GOT3 (cell line): ENCODE measurements at regions not wholly inside any gene's neighbourhood (a gene's known extent, or its start where the extent isn't known, plus 50 kb on each side); places are given as distances from the start of the nearest gene placed in this dataset.
"Not testable (repeated sequence)": the region's sequence is repeated elsewhere in the genome, so short reads cannot be mapped to it uniquely, and the experiment has no call there.

Source experiments
- DNase-seq: peaks from one replicate; lab custom pipeline; 2025; ENCODE audit warnings: mixed read lengths; lab: John Stamatoyannopoulos, UW

DNA sequence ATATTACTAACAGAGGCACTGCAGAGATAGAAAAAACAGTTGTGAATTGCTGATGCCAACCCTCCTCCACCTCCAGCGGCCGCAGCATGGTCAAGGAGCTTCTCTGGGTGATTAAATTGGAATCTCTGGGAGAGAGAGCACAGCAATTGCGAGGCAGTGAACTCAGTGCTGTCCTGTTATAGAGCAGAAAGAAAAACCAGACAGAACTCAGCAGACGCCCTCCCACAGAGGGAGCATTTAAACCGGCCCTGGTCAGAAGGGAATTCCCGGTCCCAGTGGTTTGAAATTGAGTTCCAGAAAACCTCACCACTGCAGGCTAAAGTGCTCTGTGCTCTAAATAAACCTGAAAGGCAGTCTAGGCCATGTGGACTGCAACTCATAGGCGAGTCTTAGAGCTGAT is 175.4 kb downstream of the SQOR start:
- no peak for DNase-seq

- DNase-seq = no peak
These were observed 177.4 kb downstream of the SQOR start for GRCh38 chr15:45812200-45812599.

GRCh38 chr15:45817578-45817977 is 182.7 kb downstream of the SQOR start:
- DNase-seq = not testable (repeated sequence)

DNA sequence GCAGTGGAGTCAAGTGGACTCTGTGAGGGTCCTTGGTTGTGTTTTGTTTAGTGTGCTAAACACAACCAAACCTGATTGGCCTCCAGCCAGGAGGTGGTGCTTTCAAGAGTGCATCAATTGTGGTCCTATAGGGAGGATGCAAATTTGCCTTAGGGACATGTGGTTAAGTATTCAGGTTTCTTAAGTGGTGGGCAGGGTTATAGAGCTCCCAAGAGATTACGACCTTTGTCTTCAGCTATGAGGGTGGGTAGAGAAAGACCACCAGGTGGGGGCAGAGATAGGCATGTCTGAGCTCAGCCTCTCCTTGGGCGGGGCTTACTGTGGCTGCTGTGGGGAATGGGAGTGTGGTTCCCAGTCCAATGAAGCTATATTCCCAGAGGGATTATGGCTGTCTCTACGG is 186.6 kb downstream of the SQOR start:
- DNase-seq = no peak

DNA sequence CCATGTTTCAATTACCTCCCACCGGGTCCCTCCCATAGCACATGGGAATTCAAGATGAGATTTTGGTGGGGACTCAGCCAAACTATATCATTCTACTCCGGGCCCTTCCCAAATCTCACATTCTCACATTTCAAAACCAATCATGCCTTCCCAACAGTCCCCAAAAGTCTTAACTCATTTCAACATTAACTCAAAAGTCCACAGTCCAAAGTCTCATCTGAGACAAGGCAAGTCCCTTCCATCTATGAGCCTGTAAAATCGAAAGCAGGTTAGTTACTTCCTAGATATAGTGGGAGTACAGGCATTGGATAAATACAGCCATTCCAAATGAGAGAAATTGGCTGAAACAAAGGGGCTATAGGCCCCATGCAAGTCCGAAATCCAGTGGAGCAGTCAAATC is 188.1 kb downstream of the SQOR start:
- DNase-seq = not testable (repeated sequence)

GRCh38 chr15:45827275-45827674 is 192.4 kb downstream of the SQOR start:
- no peak for DNase-seq

GRCh38 chr15:45827766-45828165 is 192.9 kb downstream of the SQOR start:
- DNase-seq = no peak

- DNase-seq = no peak
These were observed 194.7 kb downstream of the SQOR start for GRCh38 chr15:45829336-45830153.

DNA sequence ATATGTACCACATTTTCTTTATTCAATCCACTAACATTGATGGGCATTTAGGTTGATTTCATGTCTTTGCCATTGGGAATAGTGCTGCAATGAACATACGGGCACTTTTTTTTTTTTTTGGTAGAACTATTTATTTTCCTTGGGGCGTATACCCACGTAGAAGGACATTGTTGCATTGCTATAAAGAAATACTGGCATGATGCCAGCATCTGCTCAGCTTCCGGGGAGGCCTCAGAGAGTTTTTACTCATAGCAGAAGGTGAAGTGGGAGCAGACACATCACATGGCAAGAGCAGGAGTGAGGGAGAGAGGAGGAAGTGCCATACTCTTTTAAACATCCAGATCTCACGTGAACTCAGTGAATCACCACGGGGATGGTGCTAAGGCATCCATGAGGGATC is 197.0 kb downstream of the SQOR start:
- no peak for DNase-seq

- no peak for DNase-seq
These were observed 199.8 kb downstream of the SQOR start for GRCh38 chr15:45834622-45835021.

- DNase-seq = no peak
These were observed 207.3 kb downstream of the SQOR start for GRCh38 chr15:45842151-45842550.

- no peak for DNase-seq
These were observed 212.8 kb downstream of the SQOR start for GRCh38 chr15:45847645-45848044.

DNA sequence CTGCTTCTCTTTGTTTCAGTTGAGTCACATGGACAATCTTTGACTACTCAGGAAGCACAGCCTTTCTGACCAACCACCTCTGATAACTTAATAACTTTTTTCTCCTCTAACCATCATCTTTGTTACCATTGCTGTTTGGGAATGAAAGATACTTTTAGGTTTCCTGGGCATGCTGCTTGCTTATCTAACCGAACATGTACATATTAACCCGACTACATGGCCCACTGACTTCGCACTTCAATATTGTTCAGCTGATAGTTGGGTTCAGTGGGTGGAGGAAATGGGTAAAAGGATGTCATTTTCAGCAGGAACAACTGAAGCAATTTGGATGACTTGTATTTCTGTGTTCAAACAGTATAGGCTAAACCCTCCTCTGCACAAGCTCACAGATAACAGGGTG is 214.3 kb downstream of the SQOR start:
- DNase-seq = no peak

DNA sequence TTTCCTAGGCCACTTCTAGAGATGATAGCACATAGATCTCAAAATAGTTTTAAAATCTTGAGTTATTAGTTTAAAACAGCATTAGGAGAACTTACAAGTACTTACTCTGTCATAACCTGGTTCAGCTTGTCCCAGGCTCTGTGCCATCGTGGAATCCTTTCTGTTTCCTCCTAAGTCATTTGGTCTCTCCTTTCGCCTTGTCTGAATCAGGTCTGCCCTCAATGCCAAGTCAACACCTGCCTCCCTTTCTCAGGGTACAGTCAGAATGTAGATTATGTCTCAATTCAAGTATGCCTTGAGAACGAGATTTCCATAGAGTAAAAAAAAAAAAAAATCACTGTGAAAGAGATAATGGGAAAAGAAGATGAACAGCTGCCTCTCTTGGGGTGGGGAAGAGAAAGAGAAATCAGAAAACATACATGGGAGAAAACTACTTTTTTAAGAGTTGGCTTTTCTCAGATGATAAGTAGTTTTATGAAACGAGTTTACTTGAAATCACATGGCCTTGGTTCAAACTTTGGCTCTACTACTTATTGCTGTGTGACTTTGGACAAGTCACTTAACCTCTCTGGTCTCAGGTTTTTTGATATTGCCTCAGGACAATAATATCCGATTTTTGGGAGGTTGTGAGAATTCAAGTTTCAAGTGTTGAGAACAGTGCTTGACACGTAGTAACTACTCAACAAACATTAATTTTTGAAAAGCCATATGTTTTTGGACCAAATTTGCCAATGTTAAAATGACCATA is 219.8 kb downstream of the SQOR start:
- DNase-seq = no peak

GRCh38 chr15:45855210-45855906 is 220.5 kb downstream of the SQOR start:
- DNase-seq = no peak

DNA sequence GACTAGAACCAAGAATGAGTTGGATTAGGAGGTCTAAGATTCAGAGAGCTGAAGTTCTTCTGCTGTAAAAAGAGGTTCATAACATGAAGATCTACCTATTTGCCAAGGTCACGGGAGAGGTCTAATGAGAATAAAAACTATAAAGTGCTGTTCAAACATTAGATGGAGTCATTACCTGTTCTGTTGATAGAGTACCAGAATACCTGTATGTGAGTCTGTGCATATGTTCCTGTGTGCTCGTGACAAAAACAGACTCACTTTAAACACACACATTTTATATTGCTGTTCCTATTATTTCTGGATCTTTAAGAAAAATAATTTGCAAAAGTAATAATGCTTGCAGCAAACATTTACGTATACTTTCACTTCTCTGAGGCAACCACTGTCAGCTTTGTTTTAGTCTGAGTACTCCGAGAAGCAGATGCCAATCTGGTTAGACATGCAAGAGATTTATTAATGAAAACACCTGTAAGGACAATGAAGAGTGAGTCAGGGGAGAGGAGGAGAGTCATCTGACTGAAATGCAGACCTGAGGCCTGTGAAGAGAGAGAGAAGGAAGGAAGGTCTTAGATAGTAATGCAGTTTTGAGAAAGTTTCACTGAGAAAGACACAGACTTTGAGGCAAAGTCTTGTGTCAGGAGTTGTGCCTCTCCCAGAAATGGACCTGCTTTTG is 221.2 kb downstream of the SQOR start:
- DNase-seq = no peak

DNA sequence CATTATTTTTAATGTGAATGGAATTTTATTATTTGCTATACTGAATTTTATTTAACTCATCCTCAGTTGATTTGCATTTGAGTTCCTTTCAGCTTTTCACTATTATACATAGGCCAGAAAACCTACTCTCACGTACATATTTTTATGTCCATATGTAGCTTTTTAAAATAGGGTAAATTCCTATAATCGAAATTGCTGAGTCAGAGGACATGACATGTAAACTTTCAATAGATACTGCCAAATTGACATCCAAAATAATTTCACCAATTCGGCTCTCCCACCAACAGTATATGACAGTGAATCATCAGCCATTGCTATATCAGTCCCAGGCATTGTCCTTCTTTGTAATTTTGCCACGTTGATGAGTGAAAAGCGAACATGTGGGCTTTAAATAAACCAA is 222.5 kb downstream of the SQOR start:
- no peak for DNase-seq

DNA sequence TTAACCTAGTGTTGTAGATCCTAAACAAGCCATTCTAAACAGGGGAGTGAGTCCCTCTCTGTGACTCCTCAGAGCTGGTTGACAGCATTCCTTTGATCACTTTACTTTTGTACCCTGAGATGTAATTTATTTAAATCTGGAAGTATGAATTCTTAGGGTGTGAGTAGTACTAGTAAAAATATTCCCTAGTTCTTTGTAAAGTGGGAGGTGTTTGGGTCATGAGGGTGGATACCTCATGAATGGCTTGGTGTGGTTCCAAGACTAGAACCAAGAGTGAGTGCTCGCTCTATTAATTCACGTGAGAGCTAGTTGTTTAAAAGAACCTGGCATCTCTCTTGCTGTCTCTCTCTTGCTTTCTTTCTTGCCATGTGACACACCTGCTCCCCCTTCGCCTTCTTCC is 223.7 kb downstream of the SQOR start:
- no peak for DNase-seq

GRCh38 chr15:45862034-45862433 is 227.2 kb downstream of the SQOR start:
- no peak for DNase-seq

- DNase-seq = no peak
These were observed 229.2 kb downstream of the SQOR start for GRCh38 chr15:45863881-45864580.

DNA sequence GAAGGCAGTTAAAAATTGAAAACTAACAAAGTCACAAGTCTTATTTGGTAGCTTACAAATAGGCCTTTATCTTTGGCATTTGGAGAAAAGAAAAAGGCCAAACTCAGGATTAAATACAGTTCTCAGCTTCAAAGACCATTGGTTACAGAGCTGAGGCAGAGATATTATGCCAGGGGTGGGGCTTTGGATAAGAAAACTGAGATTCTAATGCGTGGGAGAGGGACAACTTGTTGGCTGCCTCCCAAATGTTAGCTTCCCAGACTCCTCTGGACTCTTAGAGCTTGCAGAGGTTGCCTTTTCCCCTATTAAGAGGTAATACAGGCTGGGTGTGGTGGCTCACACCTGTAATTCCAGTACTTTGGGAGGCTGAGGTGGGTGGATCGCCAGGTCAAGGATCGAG is 231.8 kb downstream of the SQOR start:
- no peak for DNase-seq

DNA sequence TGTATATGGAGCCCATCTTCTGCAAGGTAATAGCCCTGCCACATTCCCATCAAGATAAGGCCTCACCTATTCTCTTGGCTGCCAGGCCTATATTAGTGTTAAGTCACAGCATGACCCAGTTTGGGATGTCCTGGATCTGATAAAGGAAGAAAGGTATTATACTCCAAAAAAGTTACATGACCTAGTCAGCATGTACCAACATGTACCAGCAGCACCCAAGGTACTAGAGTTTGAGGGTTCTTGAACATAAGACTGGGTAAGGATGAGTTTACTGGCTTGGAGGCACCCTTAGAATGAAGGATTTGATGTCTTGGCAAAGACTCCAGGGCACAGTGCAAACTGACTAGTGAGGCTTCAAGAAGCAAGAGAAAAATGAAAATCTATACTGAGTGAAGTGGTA is 232.5 kb downstream of the SQOR start:
- no peak for DNase-seq
